Putamen (tissue), 1 donor: ENCODE measurements at regions not wholly inside any gene's neighbourhood (a gene's known extent, or its start where the extent isn't known, plus 50 kb on each side); places are given as distances from the start of the nearest gene placed in this dataset.
"Not testable (repeated sequence)": the region's sequence is repeated elsewhere in the genome, so short reads cannot be mapped to it uniquely, and the experiment has no call there.

Experiments
- DNase-seq: peaks from one replicate; pipeline ENCODE4 v3.0.0-alpha.2; 2016; ENCODE audit warnings: low spot score

- no peak for DNase-seq
Measured at GRCh38 chr15:70248116-70249025, 150.7 kb upstream of the TLE3 start.

DNA sequence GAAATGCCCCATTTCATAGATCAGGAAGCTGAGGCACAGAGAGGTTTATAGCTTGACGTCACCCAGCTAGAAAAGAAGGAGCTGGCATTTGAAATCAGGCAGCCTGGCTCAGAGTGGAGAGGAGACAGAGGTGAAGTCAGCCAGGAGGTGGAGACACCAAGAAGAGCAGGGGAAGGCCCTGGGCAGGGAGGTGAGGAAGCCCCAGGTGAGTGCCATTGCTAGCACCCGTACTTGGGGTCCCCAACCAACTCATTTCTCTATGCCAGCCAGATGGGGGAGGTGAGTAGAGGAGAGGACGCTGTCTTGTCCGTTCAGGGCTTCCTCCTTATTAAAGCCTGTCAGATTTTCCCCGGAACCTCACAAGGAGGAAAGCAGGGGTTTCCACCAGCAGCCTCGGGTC is 149.6 kb upstream of the TLE3 start:
- no peak for DNase-seq

GRCh38 chr15:70246623-70247220 is 149.0 kb upstream of the TLE3 start:
- no peak for DNase-seq

DNA sequence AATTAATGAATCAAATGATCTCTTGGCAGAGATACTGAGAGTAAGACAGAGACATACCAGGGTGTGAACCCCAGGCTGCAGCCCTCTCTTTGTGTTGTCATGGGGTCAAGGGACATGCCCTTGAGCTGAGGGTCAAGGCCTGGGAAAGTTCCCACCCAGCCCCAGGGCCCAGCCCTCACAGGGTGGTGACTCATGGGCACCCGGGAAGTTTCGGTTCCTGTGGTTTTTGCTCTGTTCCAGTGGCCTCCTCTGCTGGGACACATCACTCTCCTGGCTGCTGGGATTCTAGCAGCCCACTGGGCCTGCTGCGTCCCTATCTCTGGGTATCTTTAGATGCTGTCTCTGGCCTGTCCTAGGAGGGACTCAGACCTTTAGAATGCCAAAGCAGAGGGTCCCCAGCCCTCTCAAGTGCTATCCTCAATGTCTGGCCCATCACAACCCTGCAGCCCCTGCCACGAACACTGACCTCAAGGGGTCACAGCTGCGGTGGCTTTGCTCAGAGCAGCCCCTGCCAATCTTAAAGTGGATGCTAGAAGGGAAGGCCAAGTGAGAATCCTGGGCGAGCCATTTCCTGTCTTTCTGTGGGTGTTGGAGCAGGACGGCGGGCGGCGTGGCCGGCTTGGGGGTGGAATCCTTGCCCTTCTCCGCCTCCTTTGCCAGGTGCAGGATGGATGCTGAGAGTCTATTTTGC is 148.4 kb upstream of the TLE3 start:
- DNase-seq = no peak

DNA sequence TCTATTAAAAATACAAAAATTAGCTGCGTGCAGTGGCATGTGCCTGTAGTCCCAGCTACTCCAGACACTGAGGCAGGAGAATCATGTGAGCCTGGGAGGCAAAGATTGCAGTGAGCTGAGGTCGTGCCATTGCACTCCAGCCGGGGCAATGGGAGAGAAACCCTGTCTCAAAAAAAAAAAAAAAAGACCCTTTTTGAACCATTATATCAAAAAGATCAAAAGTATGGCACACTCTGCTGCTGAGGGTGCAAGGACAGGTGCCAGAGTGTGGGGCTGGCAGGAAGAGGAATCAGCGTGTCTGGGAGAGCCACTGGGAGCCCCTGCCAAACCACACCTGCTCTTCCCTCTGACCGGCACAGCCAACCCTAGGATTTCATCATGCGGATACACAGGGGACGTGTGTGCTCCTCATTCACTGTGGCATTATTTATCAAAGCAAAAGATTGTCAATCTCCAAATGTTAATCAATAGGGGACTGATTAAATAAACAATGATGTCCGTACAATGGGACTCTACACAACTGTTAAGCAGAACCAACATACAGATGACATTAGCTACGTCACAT is 147.3 kb upstream of the TLE3 start:
- DNase-seq = no peak

- no peak for DNase-seq
Measured at GRCh38 chr15:70243686-70244540, 146.2 kb upstream of the TLE3 start.

DNA sequence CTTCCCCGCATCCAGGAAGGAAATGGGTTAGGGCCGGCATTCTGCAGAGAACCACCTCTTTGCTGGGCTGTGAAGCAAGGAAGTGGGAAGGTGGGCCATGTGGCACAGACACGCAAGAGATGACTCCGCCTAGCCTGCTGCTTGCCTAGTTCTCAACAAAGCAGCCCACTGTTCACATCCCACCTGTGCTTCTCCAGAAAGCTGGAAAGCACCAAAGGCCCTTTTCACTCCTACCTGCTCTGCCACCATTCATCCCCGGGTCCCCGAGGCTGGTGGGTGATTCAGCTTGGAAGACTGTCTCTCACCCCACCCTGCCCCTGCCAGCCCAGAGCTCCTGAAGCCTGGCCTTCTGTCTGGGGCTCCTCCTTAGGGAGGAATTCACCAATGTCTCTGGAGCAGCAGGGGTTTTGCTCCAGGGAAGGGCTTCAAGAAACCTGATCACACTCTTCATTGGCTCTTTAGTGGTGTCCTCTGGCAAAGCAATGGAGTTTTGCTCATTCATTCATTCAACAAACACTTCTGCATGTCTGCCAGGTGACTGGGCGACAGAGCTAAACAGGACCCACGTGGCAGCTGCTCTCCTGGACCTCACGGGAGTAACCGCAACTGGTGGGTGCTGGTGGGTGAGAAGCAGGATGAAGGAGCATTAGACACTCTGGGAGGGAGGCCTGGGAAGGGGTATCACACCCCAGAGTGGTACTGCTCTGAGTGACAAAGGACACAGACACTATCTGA is 145.4 kb upstream of the TLE3 start:
- DNase-seq = no peak

- DNase-seq = no peak
Measured at GRCh38 chr15:70241561-70242320, 144.0 kb upstream of the TLE3 start.

GRCh38 chr15:70240820-70241430 is 143.2 kb upstream of the TLE3 start:
- DNase-seq = no peak

DNA sequence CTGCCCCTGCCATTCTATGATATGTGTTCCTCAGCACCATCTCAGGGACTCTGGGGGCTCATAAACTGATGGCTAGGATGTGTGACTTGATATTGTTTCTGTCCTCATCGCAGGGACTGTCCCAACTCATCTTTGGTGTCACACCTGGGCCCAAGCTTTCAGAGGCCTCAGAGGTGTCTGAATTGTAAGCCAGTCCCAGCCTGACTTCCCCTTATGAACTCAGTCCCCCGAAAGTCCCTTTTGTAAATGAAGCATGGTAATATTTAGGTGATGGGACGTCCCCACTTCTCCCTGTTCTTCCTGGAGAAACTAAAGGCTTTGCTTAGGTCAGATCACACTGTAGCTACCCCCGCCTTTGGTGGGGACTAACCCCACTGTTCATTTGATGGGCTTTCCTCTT is 142.4 kb upstream of the TLE3 start:
- DNase-seq = no peak

DNA sequence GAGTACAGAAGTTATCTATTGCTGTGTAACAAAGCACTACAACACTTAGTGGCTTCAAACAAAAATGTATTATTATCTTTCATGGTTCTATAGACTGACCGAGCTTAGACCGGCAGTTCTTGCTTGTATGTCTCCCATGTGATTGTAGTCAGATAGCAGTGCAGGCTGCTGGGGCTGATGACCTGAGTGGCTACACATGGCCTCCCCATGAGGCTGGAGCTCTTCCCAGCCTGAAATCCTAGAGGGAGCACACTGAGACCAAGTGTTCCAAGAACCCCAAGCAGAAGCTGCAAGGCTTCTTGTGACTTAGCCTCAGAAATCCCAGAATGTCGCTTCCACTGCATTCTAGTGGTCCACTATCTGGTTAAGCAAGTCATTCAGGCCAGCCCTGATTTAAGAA is 141.2 kb upstream of the TLE3 start:
- DNase-seq = no peak

DNA sequence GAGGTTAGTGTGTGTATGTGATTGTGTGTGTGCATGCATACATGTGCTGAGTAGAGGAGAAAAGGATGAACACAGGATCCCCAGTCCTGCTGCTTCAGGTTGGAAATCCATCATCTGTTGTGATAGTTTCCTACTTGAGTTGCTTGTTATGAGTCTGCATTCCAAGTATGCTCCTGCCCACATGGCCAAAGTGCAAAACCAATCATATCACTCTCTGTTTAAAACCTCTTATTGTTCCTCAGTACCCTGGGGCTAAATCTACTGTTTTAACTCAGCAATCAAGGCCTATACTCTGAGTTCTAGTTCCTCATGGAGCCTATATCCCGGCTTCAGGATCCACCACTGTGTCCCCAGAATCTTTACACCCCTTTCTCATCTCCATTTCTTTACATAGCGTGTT is 139.9 kb upstream of the TLE3 start:
- DNase-seq = no peak

DNA sequence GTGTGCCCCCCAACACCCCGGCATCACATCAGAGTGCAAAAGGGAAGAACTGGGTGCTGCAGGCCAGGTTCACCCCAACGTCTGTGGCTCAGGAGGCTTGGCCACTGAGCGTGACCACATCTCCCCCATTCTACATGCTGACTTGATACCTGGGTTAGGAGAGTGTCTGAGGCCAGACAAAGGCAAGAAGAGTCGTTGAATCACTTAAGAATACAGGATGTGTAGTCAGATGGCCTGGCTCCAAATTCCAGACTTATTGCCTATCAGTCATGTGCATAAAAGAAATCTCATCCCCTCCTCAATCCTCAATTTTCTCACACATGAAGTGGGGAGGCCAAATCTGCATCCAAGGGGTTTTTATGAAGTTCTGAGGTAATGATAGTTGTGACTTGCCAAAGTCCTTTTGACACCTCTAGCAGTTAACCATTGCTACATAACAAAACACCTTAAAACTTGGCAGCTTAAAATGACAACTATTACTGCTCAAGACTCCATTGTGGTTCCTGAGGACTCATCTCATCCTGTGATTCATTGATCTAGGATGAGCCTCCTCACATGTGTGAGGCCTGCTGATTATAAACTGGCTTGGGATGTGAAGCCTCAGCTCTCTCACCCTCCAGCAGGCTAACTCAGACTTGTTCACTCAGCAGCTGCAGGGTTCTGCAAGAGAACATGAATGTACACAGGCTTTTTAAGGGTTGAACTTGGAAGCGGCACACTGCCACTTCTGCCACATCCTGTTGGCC is 138.8 kb upstream of the TLE3 start:
- DNase-seq = no peak

GRCh38 chr15:70235347-70235746 is 137.6 kb upstream of the TLE3 start:
- no peak for DNase-seq

DNA sequence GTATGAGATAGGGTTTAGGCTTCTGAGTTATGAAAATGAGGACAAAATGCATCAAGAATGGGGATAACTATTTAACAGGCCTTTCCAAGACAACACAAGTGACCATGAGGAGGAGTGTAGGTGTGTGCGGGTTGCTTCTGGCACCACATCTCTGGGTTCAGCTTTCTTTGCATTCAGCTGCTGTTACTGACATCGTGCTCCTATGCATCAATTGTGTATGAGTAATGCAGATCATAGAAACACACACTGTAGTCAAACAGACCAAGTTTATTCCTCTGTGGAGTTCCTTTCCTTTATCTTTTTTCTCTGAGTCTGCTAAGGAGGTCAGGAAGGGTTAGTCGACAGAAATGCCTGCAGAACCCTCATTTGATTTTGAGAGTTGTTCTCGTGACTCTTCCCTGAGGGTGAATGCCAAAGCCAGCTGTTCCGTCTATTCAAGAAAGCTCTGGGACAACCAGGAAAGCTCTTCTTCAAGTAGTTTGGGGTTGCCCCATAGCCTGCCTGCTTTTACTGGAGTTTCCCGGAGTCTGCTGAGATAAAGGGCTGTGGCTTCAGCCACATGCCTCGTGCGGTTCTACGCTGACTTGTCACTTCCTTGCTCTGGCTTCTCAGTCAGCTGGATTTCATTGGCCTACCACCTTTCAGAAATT is 136.7 kb upstream of the TLE3 start:
- no peak for DNase-seq

DNA sequence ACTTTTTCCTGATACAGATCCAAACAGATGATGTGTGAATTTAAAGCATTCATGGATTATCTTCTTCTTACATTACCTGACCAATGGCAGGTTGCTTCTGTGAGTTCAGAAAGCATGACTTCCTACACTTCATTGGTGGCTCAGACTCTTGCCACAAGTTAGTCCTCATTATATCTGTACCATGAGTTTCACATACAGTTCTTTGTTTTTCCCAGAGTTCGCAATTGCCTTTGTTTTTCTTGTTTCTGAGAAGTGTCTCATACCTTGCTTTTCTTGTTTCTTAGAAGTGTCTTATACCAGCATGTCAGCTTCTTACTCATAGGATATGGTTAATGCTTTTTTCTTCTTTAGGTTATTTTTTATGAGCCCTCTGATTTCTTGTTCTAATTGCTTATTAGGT is 133.8 kb upstream of the TLE3 start:
- no peak for DNase-seq

- not testable (repeated sequence) for DNase-seq
Measured at GRCh38 chr15:70227918-70228317, 130.2 kb upstream of the TLE3 start.

DNA sequence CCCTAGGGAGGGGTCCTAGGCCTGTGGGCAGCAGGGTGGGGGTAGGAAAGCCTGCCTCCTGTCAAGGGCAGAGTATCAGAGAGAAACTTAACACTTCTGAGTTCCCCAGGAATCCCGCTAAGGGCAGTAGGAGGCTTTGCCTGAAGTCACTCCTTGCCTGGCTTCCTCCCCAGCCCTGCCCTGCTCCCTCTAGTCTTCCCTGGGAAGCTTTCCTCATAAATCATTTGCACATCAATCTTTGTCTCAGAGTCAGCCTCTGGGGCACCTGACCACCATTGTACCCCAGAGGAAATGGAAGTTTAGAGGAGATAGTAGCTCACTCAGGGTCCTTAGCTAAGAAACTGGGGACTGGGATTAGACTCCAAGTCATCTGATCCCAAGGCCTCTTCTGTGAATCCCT is 129.4 kb upstream of the TLE3 start:
- DNase-seq = no peak
